ENCODE measurements at regions not wholly inside any gene's neighbourhood (a gene's known extent, or its start where the extent isn't known, plus 50 kb on each side); places are given as distances from the start of the nearest gene placed in this dataset.

DNA sequence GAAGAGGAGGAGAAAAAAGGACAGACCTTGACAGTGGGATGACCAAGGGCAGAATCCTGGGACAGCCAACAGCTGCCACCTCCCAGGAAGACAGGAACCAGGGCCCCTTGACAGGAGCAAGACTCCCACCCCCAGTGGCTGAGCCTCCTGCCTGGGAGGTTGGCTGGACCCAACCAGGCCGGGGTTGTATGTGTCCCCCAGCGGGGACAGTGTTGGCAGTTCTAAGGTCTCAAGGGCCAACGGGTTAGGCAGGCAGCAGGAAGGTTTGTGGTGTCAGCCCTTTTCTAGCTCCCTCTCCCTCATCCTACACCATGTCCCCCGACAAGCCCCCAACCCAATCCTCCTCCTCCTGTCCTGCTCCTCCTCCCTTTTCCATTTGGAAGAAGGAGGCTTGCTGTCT is 126.2 kb downstream of the MRM1 start:
- Mint-ChIP-seq H3K4me1 (peaks cover 10% of the 10 kb centered on the region), H3K9me3 (no peaks in the 10 kb centered on the region), H3K27ac (no peak overlapping the region), H3K4me3 (no peak overlapping the region), H3K36me3 (peaks cover 5% of the 10 kb centered on the region), H3K27me3 (peaks cover 25% of the 10 kb centered on the region)
- ATAC-seq (ENCODE audit: low read depth) (no peak), DNase-seq (ENCODE audit: low spot score in 2 of 2) (no peak)

DNA sequence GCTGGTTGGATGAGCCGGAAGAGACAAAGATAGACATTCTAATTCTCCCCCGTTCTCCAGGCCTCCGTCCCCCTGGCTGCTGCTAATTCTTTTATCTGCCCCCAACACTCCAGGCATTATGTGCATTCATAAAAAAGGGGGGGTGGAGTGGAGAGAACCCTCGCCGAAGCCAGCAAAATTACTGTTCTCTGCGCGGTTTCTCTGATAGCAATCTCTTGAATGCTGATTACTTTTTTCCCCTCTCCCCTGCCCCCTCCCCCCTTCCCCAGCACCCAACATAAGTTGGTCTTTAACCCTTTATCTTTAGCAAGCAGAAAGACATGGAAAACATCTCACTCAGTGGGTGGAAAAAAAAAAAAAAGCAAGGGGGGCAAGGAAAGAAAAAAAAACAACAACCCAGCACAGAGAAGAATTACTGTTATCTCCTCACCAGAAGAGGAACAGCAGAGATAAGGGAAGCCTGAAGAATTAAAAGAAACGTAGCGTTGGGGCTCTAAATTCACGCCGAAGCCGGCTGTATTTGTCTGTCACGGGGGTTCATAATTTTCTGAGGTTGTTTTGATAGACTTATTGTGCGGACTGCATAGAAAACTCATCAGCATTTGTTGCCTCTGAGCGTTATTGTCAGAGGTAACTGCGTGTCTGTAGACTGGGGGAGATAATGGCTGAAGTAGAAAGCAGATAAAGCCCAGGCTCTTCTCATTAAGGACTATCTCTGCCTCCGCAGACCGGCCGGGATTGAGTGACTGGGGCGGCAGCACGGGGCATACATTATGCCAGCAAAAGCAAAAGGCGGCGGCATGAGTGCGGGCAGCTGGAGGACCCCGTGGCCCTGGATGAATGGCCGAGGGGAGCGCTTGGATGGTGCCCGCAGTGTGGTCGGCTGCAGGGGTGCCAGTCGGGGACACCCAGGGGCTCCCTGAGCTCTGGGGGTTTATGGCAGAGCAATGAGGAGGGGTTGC is 126.9 kb downstream of the MRM1 start:
- DNase-seq (ENCODE audit: low spot score in 2 of 2), result no peak
- H3K4me1 Mint-ChIP-seq, result peaks cover 6% of the 10 kb centered on the region
- H3K36me3 Mint-ChIP-seq, result peaks cover 5% of the 10 kb centered on the region
- ATAC-seq (ENCODE audit: low read depth), result no peak
- no peak overlapping the region for H3K4me3 Mint-ChIP-seq
- no peak overlapping the region for H3K27ac Mint-ChIP-seq
- no peaks in the 10 kb centered on the region for H3K9me3 Mint-ChIP-seq
- peaks cover 26% of the 10 kb centered on the region for H3K27me3 Mint-ChIP-seq

DNA sequence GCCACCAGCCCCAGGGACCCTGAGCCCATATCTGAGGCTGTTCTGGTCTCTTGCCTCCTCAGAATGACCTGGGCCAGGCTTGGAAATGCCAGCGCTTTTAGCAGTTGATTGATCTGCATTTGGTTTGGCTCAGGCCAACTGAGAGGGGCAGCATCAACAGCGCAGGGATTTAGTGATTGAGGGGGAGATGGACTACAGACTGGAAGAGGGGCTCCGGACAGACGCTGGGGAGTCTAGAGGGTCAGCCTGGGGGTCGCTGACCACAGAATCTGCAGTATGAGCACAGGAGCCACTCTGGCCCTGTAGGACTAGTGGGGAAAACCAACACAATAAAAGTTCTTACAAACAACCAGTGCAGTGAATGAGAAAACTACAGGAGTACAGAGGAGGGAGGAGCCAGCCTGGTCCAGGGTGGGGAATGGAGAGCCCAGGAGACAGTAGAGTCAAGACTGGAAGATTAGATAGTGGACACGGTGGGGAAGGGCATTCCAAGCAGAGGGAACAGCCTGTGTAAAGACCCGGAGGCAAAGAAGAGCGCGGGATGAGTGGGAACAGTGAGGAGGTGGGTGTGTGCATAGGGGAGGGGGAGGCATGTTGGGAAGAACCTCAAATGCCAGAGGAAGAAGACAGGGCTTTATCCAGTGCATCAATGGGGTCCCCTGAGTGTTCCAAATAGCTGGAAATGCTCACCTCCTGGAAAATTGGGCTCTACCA is 128.9 kb downstream of the MRM1 start:
- Mint-ChIP-seq H3K4me1 (no peaks in the 10 kb centered on the region), H3K4me3 (no peak overlapping the region), H3K27me3 (peaks cover 29% of the 10 kb centered on the region), H3K27ac (no peak overlapping the region), H3K9me3 (no peaks in the 10 kb centered on the region), H3K36me3 (peaks cover 5% of the 10 kb centered on the region)
- ATAC-seq (ENCODE audit: low read depth) (no peak), DNase-seq (ENCODE audit: low spot score in 2 of 2) (no peak)

DNA sequence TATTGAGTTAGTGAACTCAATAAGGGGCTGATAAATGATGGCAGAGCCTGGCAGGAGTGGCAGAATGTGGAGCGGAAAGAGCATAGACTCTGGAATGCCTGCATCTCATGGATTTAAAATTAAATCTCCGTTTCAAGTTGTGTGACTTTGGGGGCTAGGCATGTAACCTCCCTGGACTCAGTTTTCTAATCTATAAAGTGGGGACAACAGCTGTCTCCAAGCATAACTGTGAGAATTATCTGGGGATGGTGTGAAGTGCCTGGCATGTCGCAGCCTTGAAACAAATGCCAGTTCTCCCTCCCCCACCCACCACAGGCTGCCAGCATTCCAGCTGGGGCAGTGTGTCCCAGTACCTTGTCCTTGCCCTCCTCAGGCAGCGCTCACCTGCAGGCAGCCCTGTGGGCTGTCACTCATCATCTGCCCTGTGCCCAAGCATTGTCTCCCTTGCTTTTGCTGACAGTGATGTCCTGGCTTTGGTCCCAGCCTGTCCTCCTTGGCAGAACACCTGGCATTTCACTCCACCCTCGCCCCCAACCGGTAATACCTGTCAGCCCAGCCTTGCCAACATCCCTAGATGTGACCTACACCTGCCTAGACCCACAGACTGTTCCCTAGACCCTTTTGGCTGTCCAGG is 129.6 kb downstream of the MRM1 start:
- no peak for DNase-seq (ENCODE audit: low spot score in 2 of 2)
- ATAC-seq (ENCODE audit: low read depth), result no peak
- no peaks in the 10 kb centered on the region for H3K4me1 Mint-ChIP-seq
- peaks cover 31% of the 10 kb centered on the region for H3K27me3 Mint-ChIP-seq
- H3K36me3 Mint-ChIP-seq, result peaks cover 5% of the 10 kb centered on the region
- no peaks in the 10 kb centered on the region for H3K9me3 Mint-ChIP-seq
- no peak overlapping the region for H3K4me3 Mint-ChIP-seq
- no peak overlapping the region for H3K27ac Mint-ChIP-seq

DNA sequence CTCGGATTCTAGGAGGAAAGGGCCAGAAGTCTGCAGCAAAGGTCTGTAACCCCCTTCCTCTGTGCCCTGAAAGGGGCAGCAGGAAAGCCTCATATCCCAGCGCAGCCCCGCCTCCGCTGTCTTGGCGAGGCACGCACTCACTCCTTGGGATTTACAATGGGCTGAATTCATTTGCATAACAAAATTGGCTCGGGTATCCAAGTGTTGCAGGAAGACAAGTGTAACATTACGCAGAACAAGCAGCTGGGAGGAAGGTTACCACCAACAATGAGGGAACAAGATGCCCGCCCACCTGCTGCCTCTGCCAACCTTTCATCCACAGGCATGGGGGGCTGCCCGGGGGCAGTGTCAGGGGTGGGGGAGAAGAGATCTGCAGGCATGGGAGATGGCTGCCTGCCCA is 130.4 kb downstream of the MRM1 start:
- Mint-ChIP-seq H3K4me1 (no peaks in the 10 kb centered on the region), H3K4me3 (no peak overlapping the region), H3K9me3 (no peaks in the 10 kb centered on the region), H3K27ac (no peak overlapping the region), H3K36me3 (peaks cover 5% of the 10 kb centered on the region), H3K27me3 (peaks cover 33% of the 10 kb centered on the region)
- DNase-seq (ENCODE audit: low spot score in 2 of 2), result no peak
- ATAC-seq (ENCODE audit: low read depth), result no peak

DNA sequence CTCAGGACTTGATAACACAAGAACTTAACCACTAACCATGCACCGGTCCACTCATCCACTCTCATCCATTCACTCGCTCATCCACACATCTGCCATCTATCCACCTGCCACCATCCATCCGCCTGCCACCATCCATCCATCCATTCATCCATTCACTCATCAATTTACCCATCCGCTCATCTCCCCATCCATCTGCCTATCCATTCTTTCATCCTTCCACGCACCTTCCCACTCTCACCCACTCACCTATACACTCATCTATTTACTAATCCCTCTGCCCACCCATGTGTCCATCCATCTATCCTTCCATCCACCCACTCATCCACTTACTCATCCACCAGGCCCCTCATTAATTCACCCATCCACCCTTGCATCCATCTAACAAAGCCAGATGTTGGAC is 131.0 kb downstream of the MRM1 start:
- DNase-seq (ENCODE audit: low spot score in 2 of 2), result no peak
- no peak overlapping the region for H3K27ac Mint-ChIP-seq
- no peak overlapping the region for H3K4me3 Mint-ChIP-seq
- no peak for ATAC-seq (ENCODE audit: low read depth)
- peaks cover 5% of the 10 kb centered on the region for H3K36me3 Mint-ChIP-seq
- H3K4me1 Mint-ChIP-seq, result no peaks in the 10 kb centered on the region
- peaks cover 34% of the 10 kb centered on the region for H3K27me3 Mint-ChIP-seq
- no peaks in the 10 kb centered on the region for H3K9me3 Mint-ChIP-seq

DNA sequence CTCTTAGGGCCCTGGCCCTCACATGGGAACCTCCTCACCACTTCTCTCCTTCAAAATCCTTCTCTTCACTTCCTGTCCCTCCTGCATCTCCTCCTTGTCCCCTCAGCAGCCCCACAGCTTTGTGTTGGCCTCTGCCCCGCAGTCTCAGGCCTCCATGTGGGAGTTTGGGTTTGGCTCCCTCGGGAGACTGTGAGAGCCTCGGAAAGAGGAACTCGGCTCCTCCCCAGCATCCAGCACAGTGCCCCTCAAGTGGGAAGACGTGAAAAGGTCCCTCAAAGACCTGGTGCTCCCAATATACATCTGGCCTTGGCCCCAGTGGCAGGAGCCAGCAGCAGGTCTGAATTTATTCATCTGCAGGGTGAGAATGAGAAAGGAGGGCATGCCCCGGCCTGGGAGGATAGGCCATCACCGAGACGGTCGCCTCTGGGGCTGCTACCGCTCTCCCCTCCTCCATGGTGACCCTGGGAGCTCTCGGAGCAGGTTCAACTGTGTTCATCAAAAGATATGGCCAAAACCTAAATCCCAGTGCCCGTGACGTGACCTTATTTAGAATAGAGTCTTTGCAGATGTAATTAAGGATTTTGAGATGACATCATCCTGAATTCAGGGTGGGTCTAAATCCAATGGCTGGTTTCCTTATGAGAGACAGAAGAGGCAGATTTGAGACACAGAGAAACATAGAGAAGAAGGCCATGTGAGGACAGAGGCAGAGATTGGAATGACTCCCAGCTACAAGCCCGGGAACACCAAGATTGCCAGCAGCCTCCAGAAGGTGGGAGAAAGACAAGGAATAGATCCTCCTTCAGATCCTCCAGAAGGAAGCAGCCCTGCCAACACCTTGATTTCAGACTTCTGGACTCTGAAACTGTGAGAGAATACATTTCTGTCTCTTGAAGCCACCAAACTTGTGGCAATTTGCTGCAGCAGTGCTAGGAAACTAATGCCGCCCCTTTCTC is 135.1 kb downstream of the MRM1 start:
- DNase-seq (ENCODE audit: low spot score in 2 of 2), result no peak
- Mint-ChIP-seq H3K27me3 (peaks cover 23% of the 10 kb centered on the region), H3K27ac (no peak overlapping the region), H3K9me3 (no peaks in the 10 kb centered on the region), H3K4me1 (no peaks in the 10 kb centered on the region), H3K36me3 (peaks cover 3% of the 10 kb centered on the region), H3K4me3 (no peak overlapping the region)
- ATAC-seq (ENCODE audit: low read depth), result no peak

DNA sequence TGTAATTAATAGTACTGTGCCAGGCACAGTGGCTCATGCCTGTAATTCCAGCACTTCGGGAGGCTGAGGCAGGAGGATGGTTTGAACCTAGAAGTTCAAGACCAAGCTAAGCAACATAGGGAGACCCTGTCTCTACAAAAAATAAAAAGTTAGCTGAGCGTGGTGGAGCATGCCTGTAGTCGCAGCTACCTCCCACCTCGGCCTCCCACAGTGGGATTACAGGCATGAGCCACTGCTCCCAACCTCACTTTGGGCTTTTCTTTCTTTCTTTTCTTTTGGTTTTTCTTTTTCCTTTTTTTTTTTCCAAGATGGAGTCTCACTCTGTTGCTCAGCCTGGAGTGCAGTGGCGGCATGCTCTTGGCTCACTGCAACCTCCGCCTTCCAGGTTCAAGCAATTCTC is 137.8 kb downstream of the MRM1 start:
- ATAC-seq (ENCODE audit: low read depth), result no peak
- H3K4me3 Mint-ChIP-seq, result no peak overlapping the region
- no peaks in the 10 kb centered on the region for H3K4me1 Mint-ChIP-seq
- no peaks in the 10 kb centered on the region for H3K36me3 Mint-ChIP-seq
- no peaks in the 10 kb centered on the region for H3K9me3 Mint-ChIP-seq
- DNase-seq (ENCODE audit: low spot score in 2 of 2), result no peak
- no peak overlapping the region for H3K27ac Mint-ChIP-seq
- H3K27me3 Mint-ChIP-seq, result peaks cover 22% of the 10 kb centered on the region

DNA sequence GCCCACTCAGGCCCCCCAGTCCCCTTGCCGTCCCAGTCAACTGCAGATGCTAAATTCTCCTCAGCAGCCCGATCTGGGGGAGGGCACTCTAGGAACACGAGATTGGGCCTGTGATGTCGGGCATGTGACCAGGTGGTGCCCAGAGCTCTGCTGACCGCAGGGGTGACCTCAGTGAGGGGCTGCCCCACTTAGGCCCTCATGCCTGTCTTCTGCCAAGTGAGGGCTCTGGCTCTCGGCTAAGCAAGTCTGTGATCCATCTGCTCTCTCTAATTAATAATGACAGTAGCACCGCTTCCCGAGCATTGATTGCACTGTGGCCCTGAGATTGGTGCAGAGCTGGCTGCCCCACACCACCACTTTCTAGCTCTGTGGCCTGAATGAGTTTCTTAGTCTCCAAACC is 138.8 kb downstream of the MRM1 start:
- H3K4me3 Mint-ChIP-seq, result no peak overlapping the region
- no peaks in the 10 kb centered on the region for H3K36me3 Mint-ChIP-seq
- ATAC-seq (ENCODE audit: low read depth), result no peak
- H3K4me1 Mint-ChIP-seq, result no peaks in the 10 kb centered on the region
- no peak for DNase-seq (ENCODE audit: low spot score in 2 of 2)
- H3K27me3 Mint-ChIP-seq, result peaks cover 19% of the 10 kb centered on the region
- H3K9me3 Mint-ChIP-seq, result no peaks in the 10 kb centered on the region
- no peak overlapping the region for H3K27ac Mint-ChIP-seq

DNA sequence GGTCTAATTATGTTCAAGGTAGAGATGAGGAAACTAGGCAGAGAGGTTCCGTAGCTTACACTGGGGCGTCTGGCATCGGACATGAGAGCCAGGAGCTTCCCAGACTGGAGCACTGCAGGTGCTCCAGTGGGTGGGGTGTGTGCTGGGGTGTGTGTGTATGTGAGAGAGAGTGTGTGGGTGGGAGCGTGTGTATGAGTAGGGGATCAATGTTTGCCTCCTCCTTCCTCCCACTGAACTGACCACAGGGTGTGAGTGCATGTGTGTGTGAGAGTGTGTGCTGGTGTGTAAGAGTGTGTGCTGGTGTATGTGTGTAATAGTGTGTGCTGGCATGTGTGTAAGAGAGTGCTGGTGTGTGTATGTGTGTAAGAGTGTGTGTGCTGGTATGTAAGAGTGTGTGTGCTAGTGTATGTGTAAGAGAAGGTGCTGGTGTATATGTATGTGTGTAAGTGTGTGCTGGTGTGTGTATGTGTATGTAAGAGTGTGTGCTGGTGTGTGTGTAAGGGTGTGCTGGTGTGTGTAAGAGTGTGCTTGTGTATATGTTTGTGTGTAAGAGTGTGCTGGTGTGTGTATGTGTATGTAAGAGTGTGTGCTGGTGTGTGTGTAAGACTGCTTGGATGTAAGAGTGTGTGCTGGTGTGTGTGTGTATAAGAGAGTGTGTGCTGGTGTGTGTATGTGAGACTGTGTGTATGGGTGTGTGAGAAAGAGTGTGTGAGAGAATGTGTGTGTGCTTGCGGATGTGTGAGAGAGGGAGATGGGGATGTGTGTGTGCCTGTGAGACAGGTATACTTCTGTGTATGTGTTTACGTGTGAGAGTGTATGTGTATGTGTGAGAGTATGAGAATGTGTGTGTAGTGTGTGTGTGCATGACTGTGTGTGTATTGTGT is 139.9 kb downstream of the MRM1 start:
- no peak for ATAC-seq (ENCODE audit: low read depth)
- Mint-ChIP-seq H3K27me3 (peaks cover 15% of the 10 kb centered on the region), H3K4me1 (no peaks in the 10 kb centered on the region), H3K36me3 (no peaks in the 10 kb centered on the region), H3K27ac (no peak overlapping the region), H3K9me3 (no peaks in the 10 kb centered on the region), H3K4me3 (no peak overlapping the region)
- no peak for DNase-seq (ENCODE audit: low spot score in 2 of 2)

DNA sequence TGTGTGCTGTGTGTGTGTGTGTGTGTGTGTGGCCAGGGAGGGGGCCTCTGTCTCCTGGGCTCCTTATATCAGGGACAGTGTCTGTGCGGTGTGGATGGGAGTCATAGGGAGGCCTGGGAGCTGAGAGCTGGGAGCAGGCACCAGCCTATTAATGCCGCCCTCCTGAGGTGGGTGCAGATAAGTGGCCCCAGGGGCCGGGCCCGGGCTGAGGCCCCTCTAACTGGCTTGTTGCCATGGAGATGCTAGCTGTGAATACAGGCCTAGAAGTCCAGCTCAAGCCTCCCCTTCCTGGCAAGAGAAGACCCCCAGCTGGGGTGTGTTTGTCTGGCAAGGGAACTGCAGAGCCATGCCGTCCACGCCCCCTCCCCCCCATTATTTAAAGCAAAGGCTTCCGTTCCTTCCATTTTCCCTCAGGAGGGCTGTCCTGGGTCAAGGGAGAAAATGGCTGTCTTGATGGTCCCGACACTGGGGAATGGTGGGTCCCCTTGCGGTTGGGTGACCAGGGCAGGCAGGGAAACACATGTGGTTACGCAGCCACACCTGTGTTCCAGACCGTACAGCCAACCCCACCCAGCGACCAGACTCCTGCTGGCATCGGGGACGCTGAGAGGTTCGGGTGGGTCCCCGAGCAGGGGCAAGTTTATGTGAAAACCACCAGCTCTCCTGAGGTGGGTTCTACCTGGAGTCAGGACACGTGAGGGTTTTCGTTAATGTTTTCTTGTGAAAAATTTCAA is 141.1 kb downstream of the MRM1 start:
- DNase-seq (ENCODE audit: low spot score in 2 of 2) (no peak), ATAC-seq (ENCODE audit: low read depth) (no peak)
- no peaks in the 10 kb centered on the region for H3K36me3 Mint-ChIP-seq
- H3K4me1 Mint-ChIP-seq, result no peaks in the 10 kb centered on the region
- H3K9me3 Mint-ChIP-seq, result no peaks in the 10 kb centered on the region
- H3K27ac Mint-ChIP-seq, result no peak overlapping the region
- peaks cover 13% of the 10 kb centered on the region for H3K27me3 Mint-ChIP-seq
- no peak overlapping the region for H3K4me3 Mint-ChIP-seq

DNA sequence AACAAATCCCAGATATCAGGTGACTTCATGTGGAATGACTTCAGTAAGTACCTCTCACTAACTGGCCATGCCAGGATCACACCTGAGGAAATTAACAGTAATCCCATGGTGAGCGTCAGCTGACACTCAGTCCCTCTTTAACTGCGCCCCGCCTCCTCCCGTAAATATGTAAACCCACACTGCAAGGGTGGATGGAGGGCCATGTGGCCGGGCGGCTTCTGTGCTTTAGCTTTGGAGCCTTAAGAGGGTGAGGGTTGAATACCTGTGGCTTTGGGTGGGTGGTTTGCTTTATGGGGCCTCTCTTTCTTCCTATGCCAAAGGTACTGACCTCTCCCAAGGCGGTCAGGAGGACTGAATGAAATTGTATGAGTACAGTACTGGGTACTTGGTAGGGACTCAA is 141.7 kb downstream of the MRM1 start:
- no peak overlapping the region for H3K27ac Mint-ChIP-seq
- ATAC-seq (ENCODE audit: low read depth) (no peak), DNase-seq (ENCODE audit: low spot score in 2 of 2) (no peak)
- H3K4me3 Mint-ChIP-seq, result no peak overlapping the region
- H3K4me1 Mint-ChIP-seq, result no peaks in the 10 kb centered on the region
- H3K9me3 Mint-ChIP-seq, result no peaks in the 10 kb centered on the region
- H3K36me3 Mint-ChIP-seq, result no peaks in the 10 kb centered on the region
- H3K27me3 Mint-ChIP-seq, result peaks cover 13% of the 10 kb centered on the region

Measured in memory B cell (primary cell).